Right lobe of liver (tissue), 4 donors: ENCODE measurements at regions not wholly inside any gene's neighbourhood (a gene's known extent, or its start where the extent isn't known, plus 50 kb on each side); places are given as distances from the start of the nearest gene placed in this dataset.

Source experiments
- POLR2A ChIP-seq: fragments of 450-650 bp; IDR thresholded peaks from one replicate; pipeline ENCODE4 v1.6.1; 2017; ENCODE audit warnings: antibody characterized with exemption, mild to moderate bottlenecking
- TF ChIP-seq, protein P1 (sequence below), 4 donors: fragments of 200-600 bp in 3 of 4; fragments of 450-650 bp in 1 of 4; IDR thresholded peaks; one replicate each; pipeline versions ENCODE4 v1.5.1 to v1.8.0; 2016 to 2022; ENCODE audit warnings: antibody characterized with exemption in 4 of 4, mild to moderate bottlenecking in 2 of 4
- donor health status: DM: no; HTN: no; CAD: no.
- donor health status: DM: no; HTN: no; CAD: no.
- donor health status: DM: no; HTN: yes; CAD: no.

DNA sequence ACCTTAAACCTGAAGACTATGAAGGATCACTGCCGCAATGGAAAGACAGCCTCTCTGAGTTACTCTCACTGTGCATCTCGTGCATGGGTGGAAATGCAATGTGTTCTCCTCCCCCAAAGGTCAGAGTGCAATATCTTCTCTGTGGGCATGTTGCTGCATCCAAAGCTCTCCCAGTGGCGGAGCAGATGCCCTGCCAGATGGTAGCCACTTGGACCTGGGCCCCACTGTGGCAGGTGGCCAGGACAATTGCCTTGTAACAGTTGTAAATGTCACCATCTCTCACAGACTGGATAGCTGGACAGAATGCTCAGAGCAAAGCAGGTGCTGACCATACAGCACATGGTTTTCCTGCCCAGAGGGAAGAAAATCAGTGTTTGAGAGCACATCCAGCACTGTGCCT, 542.0 kb downstream of the FAM181B start:
- TF ChIP-seq, protein P1, sequence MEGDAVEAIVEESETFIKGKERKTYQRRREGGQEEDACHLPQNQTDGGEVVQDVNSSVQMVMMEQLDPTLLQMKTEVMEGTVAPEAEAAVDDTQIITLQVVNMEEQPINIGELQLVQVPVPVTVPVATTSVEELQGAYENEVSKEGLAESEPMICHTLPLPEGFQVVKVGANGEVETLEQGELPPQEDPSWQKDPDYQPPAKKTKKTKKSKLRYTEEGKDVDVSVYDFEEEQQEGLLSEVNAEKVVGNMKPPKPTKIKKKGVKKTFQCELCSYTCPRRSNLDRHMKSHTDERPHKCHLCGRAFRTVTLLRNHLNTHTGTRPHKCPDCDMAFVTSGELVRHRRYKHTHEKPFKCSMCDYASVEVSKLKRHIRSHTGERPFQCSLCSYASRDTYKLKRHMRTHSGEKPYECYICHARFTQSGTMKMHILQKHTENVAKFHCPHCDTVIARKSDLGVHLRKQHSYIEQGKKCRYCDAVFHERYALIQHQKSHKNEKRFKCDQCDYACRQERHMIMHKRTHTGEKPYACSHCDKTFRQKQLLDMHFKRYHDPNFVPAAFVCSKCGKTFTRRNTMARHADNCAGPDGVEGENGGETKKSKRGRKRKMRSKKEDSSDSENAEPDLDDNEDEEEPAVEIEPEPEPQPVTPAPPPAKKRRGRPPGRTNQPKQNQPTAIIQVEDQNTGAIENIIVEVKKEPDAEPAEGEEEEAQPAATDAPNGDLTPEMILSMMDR (IDR thresholded peaks at IDR 0.05), result no peak
- no peak for TF ChIP-seq POLR2A
